GM11168 (cell line): ENCODE measurements at regions not wholly inside any gene's neighbourhood (a gene's known extent, or its start where the extent isn't known, plus 50 kb on each side); places are given as distances from the start of the nearest gene placed in this dataset.

Experiments used
- in situ Hi-C: fragments of 300-500 bp; cut with MboI; formaldehyde crosslinking; loops from one replicate; pipeline ENCODE4 v1.12.0; 2022; ENCODE audit warnings: low sequenced_read_pairs; ENCODE audit not compliant: unreplicated experiment

GRCh38 chr15:70347321-70348225 is 249.9 kb upstream of the TLE3 start:
- in situ Hi-C loops: no loop called here

- in situ Hi-C loops: no loop called here
Measured at GRCh38 chr15:70345251-70346019, 247.7 kb upstream of the TLE3 start.

GRCh38 chr15:70344666-70345065 is 246.9 kb upstream of the TLE3 start:
- in situ Hi-C loops: no loop called here

GRCh38 chr15:70343961-70344621 is 246.4 kb upstream of the TLE3 start:
- in situ Hi-C loops: no loop called here

GRCh38 chr15:70342554-70343548 is 245.1 kb upstream of the TLE3 start:
- in situ Hi-C loops: no loop called here

GRCh38 chr15:70342141-70342540 is 244.4 kb upstream of the TLE3 start:
- in situ Hi-C loops: no loop called here

- in situ Hi-C loops: no loop called here
Measured at GRCh38 chr15:70341566-70341965, 243.8 kb upstream of the TLE3 start.

GRCh38 chr15:70340494-70340870 is 242.8 kb upstream of the TLE3 start:
- in situ Hi-C loops: no loop called here

- in situ Hi-C loops: no loop called here
Measured at GRCh38 chr15:70339571-70340493, 242.1 kb upstream of the TLE3 start.

GRCh38 chr15:70337277-70338186 is 239.8 kb upstream of the TLE3 start:
- in situ Hi-C loops: no loop called here

GRCh38 chr15:70336425-70337009 is 238.8 kb upstream of the TLE3 start:
- in situ Hi-C loops: no loop called here

GRCh38 chr15:70334286-70334685 is 236.6 kb upstream of the TLE3 start:
- in situ Hi-C loops: no loop called here

- in situ Hi-C loops: no loop called here
Measured at GRCh38 chr15:70329179-70329578, 231.5 kb upstream of the TLE3 start.

GRCh38 chr15:70328679-70329115 is 231.0 kb upstream of the TLE3 start:
- in situ Hi-C loops: no loop called here

GRCh38 chr15:70327856-70328678 is 230.3 kb upstream of the TLE3 start:
- in situ Hi-C loops: no loop called here

GRCh38 chr15:70327328-70327855 is 229.7 kb upstream of the TLE3 start:
- in situ Hi-C loops: no loop called here
